Panc1 (cell line): ENCODE measurements at regions not wholly inside any gene's neighbourhood (a gene's known extent, or its start where the extent isn't known, plus 50 kb on each side); places are given as distances from the start of the nearest gene placed in this dataset.

Experiments
- POLR2AphosphoS5 ChIP-seq: IDR thresholded peaks from 2 replicates; pipeline ENCODE4 v1.6.1; 2012; ENCODE audit warnings: mild to moderate bottlenecking, low read depth, low read length, moderate library complexity
- SIN3A ChIP-seq: IDR thresholded peaks from 2 replicates; pipeline ENCODE4 v1.6.1; 2012; ENCODE audit warnings: low read depth, mild to moderate bottlenecking, low read length, moderate library complexity, borderline replicate concordance; ENCODE audit not compliant: insufficient read depth
- TCF7L2 ChIP-seq: IDR thresholded peaks from 2 replicates; pipeline ENCODE4 v1.6.1; 2011; ENCODE audit warnings: mild to moderate bottlenecking, low read depth, low read length, inconsistent platforms
- TF ChIP-seq, protein P1 (sequence below): fragments of 450-650 bp; IDR thresholded peaks from 2 replicates; pipeline ENCODE4 v1.5.1; 2017; ENCODE audit warnings: mild to moderate bottlenecking
- TF ChIP-seq, protein P2 (sequence below), 2 experiments: IDR thresholded peaks; 2 replicates each; pipeline ENCODE4 v1.6.1; 2011 to 2012; ENCODE audit warnings: low read depth in 2 of 2, control low read depth in 1 of 2, low read length in 1 of 2, mild to moderate bottlenecking in 1 of 2, moderate library complexity in 1 of 2; ENCODE audit not compliant: insufficient read depth in 1 of 2

DNA sequence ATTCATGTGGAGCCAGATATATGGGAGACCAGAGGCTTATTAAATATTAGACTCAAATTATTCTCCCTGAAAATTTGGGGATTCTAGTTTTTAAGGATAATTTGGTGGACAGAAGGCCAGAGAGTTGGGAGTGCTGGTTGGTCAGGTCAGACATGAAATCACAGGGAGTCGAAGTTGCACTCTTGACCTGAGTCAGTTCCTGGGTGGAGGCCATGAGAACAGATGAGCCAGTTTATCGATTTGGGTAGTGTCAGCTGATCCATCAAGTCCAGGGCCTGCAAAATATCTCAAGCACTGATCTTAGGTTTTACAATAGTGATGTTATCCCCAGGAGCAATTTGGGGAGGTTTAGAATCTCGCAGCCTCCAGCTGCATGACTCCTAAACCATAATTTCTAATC, 563.5 kb upstream of the NRSN1 start:
- TF ChIP-seq POLR2AphosphoS5: no peak
- TF ChIP-seq, protein P1, sequence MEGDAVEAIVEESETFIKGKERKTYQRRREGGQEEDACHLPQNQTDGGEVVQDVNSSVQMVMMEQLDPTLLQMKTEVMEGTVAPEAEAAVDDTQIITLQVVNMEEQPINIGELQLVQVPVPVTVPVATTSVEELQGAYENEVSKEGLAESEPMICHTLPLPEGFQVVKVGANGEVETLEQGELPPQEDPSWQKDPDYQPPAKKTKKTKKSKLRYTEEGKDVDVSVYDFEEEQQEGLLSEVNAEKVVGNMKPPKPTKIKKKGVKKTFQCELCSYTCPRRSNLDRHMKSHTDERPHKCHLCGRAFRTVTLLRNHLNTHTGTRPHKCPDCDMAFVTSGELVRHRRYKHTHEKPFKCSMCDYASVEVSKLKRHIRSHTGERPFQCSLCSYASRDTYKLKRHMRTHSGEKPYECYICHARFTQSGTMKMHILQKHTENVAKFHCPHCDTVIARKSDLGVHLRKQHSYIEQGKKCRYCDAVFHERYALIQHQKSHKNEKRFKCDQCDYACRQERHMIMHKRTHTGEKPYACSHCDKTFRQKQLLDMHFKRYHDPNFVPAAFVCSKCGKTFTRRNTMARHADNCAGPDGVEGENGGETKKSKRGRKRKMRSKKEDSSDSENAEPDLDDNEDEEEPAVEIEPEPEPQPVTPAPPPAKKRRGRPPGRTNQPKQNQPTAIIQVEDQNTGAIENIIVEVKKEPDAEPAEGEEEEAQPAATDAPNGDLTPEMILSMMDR: no peak
- no peak for TF ChIP-seq TCF7L2
- no peak for TF ChIP-seq SIN3A
- TF ChIP-seq, protein P2, sequence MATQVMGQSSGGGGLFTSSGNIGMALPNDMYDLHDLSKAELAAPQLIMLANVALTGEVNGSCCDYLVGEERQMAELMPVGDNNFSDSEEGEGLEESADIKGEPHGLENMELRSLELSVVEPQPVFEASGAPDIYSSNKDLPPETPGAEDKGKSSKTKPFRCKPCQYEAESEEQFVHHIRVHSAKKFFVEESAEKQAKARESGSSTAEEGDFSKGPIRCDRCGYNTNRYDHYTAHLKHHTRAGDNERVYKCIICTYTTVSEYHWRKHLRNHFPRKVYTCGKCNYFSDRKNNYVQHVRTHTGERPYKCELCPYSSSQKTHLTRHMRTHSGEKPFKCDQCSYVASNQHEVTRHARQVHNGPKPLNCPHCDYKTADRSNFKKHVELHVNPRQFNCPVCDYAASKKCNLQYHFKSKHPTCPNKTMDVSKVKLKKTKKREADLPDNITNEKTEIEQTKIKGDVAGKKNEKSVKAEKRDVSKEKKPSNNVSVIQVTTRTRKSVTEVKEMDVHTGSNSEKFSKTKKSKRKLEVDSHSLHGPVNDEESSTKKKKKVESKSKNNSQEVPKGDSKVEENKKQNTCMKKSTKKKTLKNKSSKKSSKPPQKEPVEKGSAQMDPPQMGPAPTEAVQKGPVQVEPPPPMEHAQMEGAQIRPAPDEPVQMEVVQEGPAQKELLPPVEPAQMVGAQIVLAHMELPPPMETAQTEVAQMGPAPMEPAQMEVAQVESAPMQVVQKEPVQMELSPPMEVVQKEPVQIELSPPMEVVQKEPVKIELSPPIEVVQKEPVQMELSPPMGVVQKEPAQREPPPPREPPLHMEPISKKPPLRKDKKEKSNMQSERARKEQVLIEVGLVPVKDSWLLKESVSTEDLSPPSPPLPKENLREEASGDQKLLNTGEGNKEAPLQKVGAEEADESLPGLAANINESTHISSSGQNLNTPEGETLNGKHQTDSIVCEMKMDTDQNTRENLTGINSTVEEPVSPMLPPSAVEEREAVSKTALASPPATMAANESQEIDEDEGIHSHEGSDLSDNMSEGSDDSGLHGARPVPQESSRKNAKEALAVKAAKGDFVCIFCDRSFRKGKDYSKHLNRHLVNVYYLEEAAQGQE (IDR thresholded peaks at IDR 0.05; ENCODE audit: insufficient read depth in 1 of 2, low read depth in 2 of 2, low read length in 1 of 2): no peak
